WI38 (cell line): ENCODE measurements at regions not wholly inside any gene's neighbourhood (a gene's known extent, or its start where the extent isn't known, plus 50 kb on each side); places are given as distances from the start of the nearest gene placed in this dataset.

ENCODE experiments used
- H3K4me3 ChIP-seq: 2 replicates; pipeline ENCODE4 v1.5.1; 2011; ENCODE audit warnings: low read depth, mild to moderate bottlenecking, control low read depth, low read length
- CTCF ChIP-seq: IDR thresholded peaks from 2 replicates; pipeline ENCODE4 v1.5.1; 2012; ENCODE audit warnings: low read depth, mild to moderate bottlenecking, control low read depth, low read length

- no peak for TF ChIP-seq CTCF
- H3K4me3 ChIP-seq: no peak overlapping the region
Measured at GRCh38 chr6:23957017-23957416, 169.0 kb upstream of the NRSN1 start.

GRCh38 chr6:23964865-23965264, 161.2 kb upstream of the NRSN1 start:
- H3K4me3 ChIP-seq: no peak overlapping the region
- no peak for TF ChIP-seq CTCF

GRCh38 chr6:23969344-23969743, 156.7 kb upstream of the NRSN1 start:
- no peak for TF ChIP-seq CTCF
- H3K4me3 ChIP-seq: no peak overlapping the region

- H3K4me3 ChIP-seq: no peak overlapping the region
- TF ChIP-seq CTCF: no peak
Measured at GRCh38 chr6:23977706-23978105, 148.3 kb upstream of the NRSN1 start.

GRCh38 chr6:23980965-23981364, 145.1 kb upstream of the NRSN1 start:
- H3K4me3 ChIP-seq: no peak overlapping the region
- TF ChIP-seq CTCF: no peak

- H3K4me3 ChIP-seq: no peak overlapping the region
- TF ChIP-seq CTCF: no peak
Measured at GRCh38 chr6:23981923-23982322, 144.1 kb upstream of the NRSN1 start.

GRCh38 chr6:23983735-23984134, 142.3 kb upstream of the NRSN1 start:
- no peak overlapping the region for H3K4me3 ChIP-seq
- TF ChIP-seq CTCF: no peak
